Upper lobe of left lung (tissue), 6 donors: ENCODE measurements at regions not wholly inside any gene's neighbourhood (a gene's known extent, or its start where the extent isn't known, plus 50 kb on each side); places are given as distances from the start of the nearest gene placed in this dataset.

ENCODE experiments used
- ATAC-seq, 2 donors: fragments of 200-7000 bp; cut with Tn5 transposase; one replicate each; pipeline ENCODE4 v1.9.1; 2022; ENCODE audit warnings: mild to moderate bottlenecking in 2 of 2, moderate library complexity in 2 of 2; ENCODE audit not compliant: low FRiP score in 2 of 2
- DNase-seq, 2 donors: peaks; one replicate each; pipeline ENCODE4 v3.0.0-alpha.2; 2019 to 2020
- H3K27ac ChIP-seq, 4 donors: fragments of 200-600 bp; sonication (generic); one replicate each; pipeline ENCODE4 v1.5.1; 2016 to 2019
- H3K27me3 ChIP-seq, 4 donors: fragments of 200-600 bp; sonication (generic); one replicate each; pipeline ENCODE4 v1.5.1; 2017 to 2019
- H3K36me3 ChIP-seq, 4 donors: fragments of 200-600 bp; sonication (generic); one replicate each; pipeline ENCODE4 v1.5.1; 2016 to 2019
- H3K4me1 ChIP-seq, 4 donors: fragments of 200-600 bp; sonication (generic); one replicate each; pipeline ENCODE4 v1.5.1; 2018 to 2019
- H3K4me3 ChIP-seq, 4 donors: fragments of 200-600 bp; sonication (generic); one replicate each; pipeline ENCODE4 v1.5.1; 2017 to 2019; ENCODE audit warnings: mild to moderate bottlenecking in 2 of 4, moderate library complexity in 1 of 4
- H3K9me3 ChIP-seq, 4 donors: fragments of 200-600 bp; sonication (generic); one replicate each; pipeline ENCODE4 v1.5.1; 2018 to 2019
- EP300 ChIP-seq, 4 donors: sonication (generic); formaldehyde crosslinking; IDR thresholded peaks; one replicate each; pipeline ENCODE4 v1.5.1; 2017; ENCODE audit warnings: antibody characterized with exemption in 4 of 4, control low read depth in 2 of 4
- POLR2A ChIP-seq, 4 donors: fragments of 450-650 bp; IDR thresholded peaks; one replicate each; pipeline ENCODE4 v1.5.1; 2016 to 2017; ENCODE audit warnings: antibody characterized with exemption in 4 of 4, mild to moderate bottlenecking in 2 of 4
- POLR2AphosphoS5 ChIP-seq, 2 donors: sonication (generic); formaldehyde crosslinking; IDR thresholded peaks; one replicate each; pipeline ENCODE4 v1.5.1; 2017; ENCODE audit warnings: antibody characterized with exemption in 2 of 2
- WGBS, 2 donors: methylation state at CpG; one replicate each; pipeline ENCODE4 v1.1.5; 2017 to 2018; 5-methylcytosine and 5-hydroxymethylcytosine counted together
- TF ChIP-seq, protein P1 (sequence below), 6 experiments: fragments of 450-650 bp in 4 of 6; fragments of 200-600 bp in 2 of 6; sonication (generic) in 2 of 6; IDR thresholded peaks; one replicate each; pipeline ENCODE4 v1.5.1; 2016 to 2019; ENCODE audit warnings: antibody characterized with exemption in 6 of 6
- donor health status: DM: no; HTN: no; CAD: no; lungs with moderate emphysema.
- donor health status: DM: no; HTN: yes; CAD: no; lungs with severe emphysema.

DNA sequence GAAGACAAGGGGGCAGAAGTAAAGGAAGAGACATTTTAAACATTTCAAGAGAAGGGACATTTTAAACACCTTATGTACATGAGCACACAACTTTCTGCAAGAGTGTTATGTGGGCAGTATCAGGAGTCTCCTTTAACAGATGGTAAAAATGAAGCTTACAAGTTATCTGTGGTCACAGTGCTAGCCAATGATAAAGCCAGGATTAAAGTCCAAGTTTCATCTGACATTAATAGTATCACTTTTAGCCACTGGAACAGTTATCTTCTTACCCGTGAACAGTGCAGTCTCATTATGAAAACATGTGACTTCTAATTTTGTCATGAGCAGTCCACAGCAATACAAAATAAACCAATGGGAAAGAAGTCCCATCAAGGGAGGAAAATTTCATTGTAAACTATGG, 627.9 kb upstream of the AGA start:
- Histone ChIP-seq H3K36me3 (no peaks in the 10 kb centered on the region), H3K27me3 (no peaks in the 10 kb centered on the region), H3K4me3 (no peak overlapping the region), H3K9me3 (no peaks in the 10 kb centered on the region), H3K4me1 (no peaks in the 10 kb centered on the region), H3K27ac (no peak overlapping the region)
- TF ChIP-seq POLR2A (IDR thresholded peaks at IDR 0.05) = no peak
- TF ChIP-seq POLR2AphosphoS5 (IDR thresholded peaks at IDR 0.05) = no peak
- TF ChIP-seq EP300 (IDR thresholded peaks at IDR 0.05) = no peak
- TF ChIP-seq, protein P1, sequence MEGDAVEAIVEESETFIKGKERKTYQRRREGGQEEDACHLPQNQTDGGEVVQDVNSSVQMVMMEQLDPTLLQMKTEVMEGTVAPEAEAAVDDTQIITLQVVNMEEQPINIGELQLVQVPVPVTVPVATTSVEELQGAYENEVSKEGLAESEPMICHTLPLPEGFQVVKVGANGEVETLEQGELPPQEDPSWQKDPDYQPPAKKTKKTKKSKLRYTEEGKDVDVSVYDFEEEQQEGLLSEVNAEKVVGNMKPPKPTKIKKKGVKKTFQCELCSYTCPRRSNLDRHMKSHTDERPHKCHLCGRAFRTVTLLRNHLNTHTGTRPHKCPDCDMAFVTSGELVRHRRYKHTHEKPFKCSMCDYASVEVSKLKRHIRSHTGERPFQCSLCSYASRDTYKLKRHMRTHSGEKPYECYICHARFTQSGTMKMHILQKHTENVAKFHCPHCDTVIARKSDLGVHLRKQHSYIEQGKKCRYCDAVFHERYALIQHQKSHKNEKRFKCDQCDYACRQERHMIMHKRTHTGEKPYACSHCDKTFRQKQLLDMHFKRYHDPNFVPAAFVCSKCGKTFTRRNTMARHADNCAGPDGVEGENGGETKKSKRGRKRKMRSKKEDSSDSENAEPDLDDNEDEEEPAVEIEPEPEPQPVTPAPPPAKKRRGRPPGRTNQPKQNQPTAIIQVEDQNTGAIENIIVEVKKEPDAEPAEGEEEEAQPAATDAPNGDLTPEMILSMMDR (IDR thresholded peaks at IDR 0.05) = no peak
- ATAC-seq (no peak), DNase-seq (no peak)
- 56 to 86% methylated on average over 1 of the region's 1 CpG for WGBS, 2 donors

DNA sequence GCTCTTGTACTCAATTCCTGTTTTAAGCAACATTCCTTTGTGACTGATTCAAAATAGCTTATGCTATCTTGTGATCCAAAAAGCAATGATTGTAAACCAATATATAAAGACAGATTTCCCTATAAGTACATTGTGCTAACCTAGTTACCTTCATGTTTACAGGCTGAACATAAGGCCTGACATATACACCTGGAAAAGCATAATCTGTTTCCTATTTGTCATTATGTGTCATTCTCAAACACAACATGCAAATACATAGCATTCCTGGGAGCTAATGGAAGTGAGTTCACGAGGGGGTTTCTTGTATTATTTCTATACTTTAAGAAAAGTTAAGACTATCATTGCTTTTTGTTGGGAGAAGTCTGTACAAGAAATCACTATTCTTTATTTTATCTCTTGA, 638.1 kb upstream of the AGA start:
- DNase-seq = no peak
- TF ChIP-seq POLR2A (IDR thresholded peaks at IDR 0.05) (no peak), POLR2AphosphoS5 (IDR thresholded peaks at IDR 0.05) (no peak), EP300 (IDR thresholded peaks at IDR 0.05) (no peak)
- TF ChIP-seq, protein P1 (IDR thresholded peaks at IDR 0.05) = no peak
- no peaks in the 10 kb centered on the region for H3K36me3 ChIP-seq
- 64 to 71% methylated on average over 1 of the region's 1 CpG for WGBS, 2 donors
- H3K4me3 ChIP-seq = no peak overlapping the region
- ATAC-seq = no peak
- H3K27me3 ChIP-seq = no peaks in the 10 kb centered on the region
- H3K9me3 ChIP-seq = no peaks in the 10 kb centered on the region
- H3K27ac ChIP-seq = no peak overlapping the region
- no peaks in the 10 kb centered on the region for H3K4me1 ChIP-seq

DNA sequence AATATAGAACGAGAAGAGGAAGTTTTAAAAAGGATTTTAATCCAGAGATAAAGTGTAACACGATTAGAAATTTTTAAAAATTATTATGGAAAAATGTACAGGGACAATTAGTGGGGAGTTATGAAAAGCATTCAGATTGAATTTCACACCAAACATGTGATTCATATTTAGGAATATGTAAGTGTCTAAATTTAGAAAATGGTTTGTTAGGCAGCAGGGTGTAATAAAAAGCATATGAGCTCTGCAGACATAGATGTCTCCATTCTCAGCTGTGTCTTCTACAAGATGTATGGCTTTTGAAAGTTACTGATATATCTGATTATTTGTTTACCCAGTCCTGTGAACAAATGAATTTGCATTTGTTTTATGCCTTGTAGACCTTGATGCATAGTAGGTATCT, 638.9 kb upstream of the AGA start:
- DNase-seq (no peak), ATAC-seq (no peak)
- Histone ChIP-seq H3K27me3 (no peaks in the 10 kb centered on the region), H3K4me3 (no peak overlapping the region), H3K27ac (no peak overlapping the region), H3K36me3 (no peaks in the 10 kb centered on the region), H3K4me1 (no peaks in the 10 kb centered on the region), H3K9me3 (no peaks in the 10 kb centered on the region)
- TF ChIP-seq EP300 (IDR thresholded peaks at IDR 0.05) = no peak
- TF ChIP-seq, protein P1 (IDR thresholded peaks at IDR 0.05) = no peak
- no peak for TF ChIP-seq POLR2A (IDR thresholded peaks at IDR 0.05)
- no peak for TF ChIP-seq POLR2AphosphoS5 (IDR thresholded peaks at IDR 0.05)
- 68 to 72% methylated on average over 2 of the region's 2 CpGs for WGBS, 2 donors

DNA sequence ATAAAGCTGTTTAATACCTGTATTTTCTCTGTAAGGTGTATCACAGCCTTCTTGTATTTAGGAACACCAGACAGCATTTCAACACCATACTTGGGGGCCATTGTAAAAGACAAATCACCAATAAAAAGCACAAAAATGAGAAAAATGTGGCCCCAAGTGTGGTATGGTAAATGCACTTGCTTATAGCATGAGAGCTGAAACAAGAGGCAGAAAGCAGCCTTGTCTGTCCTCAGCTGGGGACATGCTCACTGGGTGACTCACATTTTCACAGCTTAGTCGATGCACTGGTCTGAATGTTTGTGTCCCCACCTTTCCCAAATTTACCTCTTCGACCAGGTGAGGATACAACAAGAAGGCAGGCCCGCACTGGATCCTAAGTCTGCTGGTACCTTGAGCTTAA, 639.7 kb upstream of the AGA start:
- Histone ChIP-seq H3K27me3 (no peaks in the 10 kb centered on the region), H3K36me3 (no peaks in the 10 kb centered on the region), H3K4me1 (no peaks in the 10 kb centered on the region), H3K9me3 (no peaks in the 10 kb centered on the region), H3K4me3 (no peak overlapping the region), H3K27ac (no peak overlapping the region)
- DNase-seq (no peak), ATAC-seq (no peak)
- 68 to 74% methylated on average over 3 of the region's 3 CpGs for WGBS, 2 donors
- no peak for TF ChIP-seq POLR2A (IDR thresholded peaks at IDR 0.05)
- no peak for TF ChIP-seq POLR2AphosphoS5 (IDR thresholded peaks at IDR 0.05)
- no peak for TF ChIP-seq EP300 (IDR thresholded peaks at IDR 0.05)
- TF ChIP-seq, protein P1 (IDR thresholded peaks at IDR 0.05) = no peak

DNA sequence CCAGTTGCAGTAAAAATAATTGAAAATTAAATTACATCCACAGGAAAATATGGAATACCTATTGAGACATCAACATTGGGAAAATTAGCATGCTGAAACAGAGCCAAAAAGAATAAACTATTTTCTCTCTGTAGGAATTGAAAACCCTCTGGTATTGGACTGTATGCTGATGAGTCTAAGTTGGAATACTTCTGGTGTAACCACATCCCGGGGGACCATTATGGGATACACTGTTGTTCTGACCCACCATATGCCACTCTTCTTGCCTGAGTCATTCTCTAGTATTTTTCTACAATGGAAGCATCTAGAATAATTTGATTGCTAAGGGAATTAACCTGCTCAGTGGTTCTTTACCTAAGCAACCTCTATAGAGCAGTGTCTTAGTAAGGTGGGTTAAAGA, 640.7 kb upstream of the AGA start:
- no peak for TF ChIP-seq POLR2AphosphoS5 (IDR thresholded peaks at IDR 0.05)
- TF ChIP-seq, protein P1 (IDR thresholded peaks at IDR 0.05) = no peak
- no peak for TF ChIP-seq POLR2A (IDR thresholded peaks at IDR 0.05)
- no peak for TF ChIP-seq EP300 (IDR thresholded peaks at IDR 0.05)
- H3K4me3 ChIP-seq = no peak overlapping the region
- ATAC-seq (no peak), DNase-seq (no peak)
- 96 to 100% methylated on average over 1 of the region's 1 CpG for WGBS, 2 donors
- H3K36me3 ChIP-seq = no peaks in the 10 kb centered on the region
- H3K27me3 ChIP-seq = no peaks in the 10 kb centered on the region
- no peak overlapping the region for H3K27ac ChIP-seq
- H3K4me1 ChIP-seq = no peaks in the 10 kb centered on the region
- no peaks in the 10 kb centered on the region for H3K9me3 ChIP-seq
